ENCODE measurements at regions not wholly inside any gene's neighbourhood (a gene's known extent, or its start where the extent isn't known, plus 50 kb on each side); places are given as distances from the start of the nearest gene placed in this dataset.

- WGBS (ENCODE audit: insufficient coverage, insufficient replicate concordance, low lambda C conversion rate, missing lambda C conversion rate) = 30% methylated on average over 5 of the region's 6 CpGs
These were observed 81.4 kb downstream of the MTNR1A start for GRCh38 chr4:186473933-186474332.

More at GRCh38 chr4:186473933-186474332, 81.4 kb downstream of the MTNR1A start:
- Histone ChIP-seq H3K4me1 (ENCODE audit: control insufficient read depth, insufficient read depth, low read length) (no peaks in the 10 kb centered on the region), H3K27me3 (replicated peaks in 1 of 2; ENCODE audit: control insufficient read depth in 2 of 2, insufficient read depth in 2 of 2, low read length in 1 of 2) (no peaks in the 10 kb centered on the region), H3K79me2 (ENCODE audit: control insufficient read depth, insufficient read depth, low read length) (no peaks in the 10 kb centered on the region), H2AFZ (ENCODE audit: control insufficient read depth, low read depth, low read length) (no peak overlapping the region), H3K4me2 (ENCODE audit: control insufficient read depth, insufficient read depth) (no peak overlapping the region), H3K9ac (ENCODE audit: control insufficient read depth, insufficient read depth, low read length) (no peak overlapping the region), H3K27ac (ENCODE audit: control insufficient read depth, insufficient read depth) (no peak overlapping the region), H3K36me3 (ENCODE audit: control insufficient read depth in 2 of 2, insufficient read depth in 2 of 2, low read length in 1 of 2) (no peaks in the 10 kb centered on the region), H4K20me1 (ENCODE audit: control insufficient read depth, insufficient read depth) (no peaks in the 10 kb centered on the region), H3K9me3 (replicated peaks; ENCODE audit: control insufficient read depth, insufficient read depth, low read length) (no peaks in the 10 kb centered on the region), H3K4me3 (no peak overlapping the region)
- POLR2A ChIA-PET = no interaction called here
- no peak for FAIRE-seq
- RAD21 ChIA-PET (ENCODE audit: unreplicated experiment) = no interaction called here
- TF ChIP-seq GATAD2B (conservative IDR thresholded peaks at IDR 0.05; ENCODE audit: low read depth) = no peak
- TF ChIP-seq IKZF2 (IDR thresholded peaks at IDR 0.05) = no peak
- TF ChIP-seq KLF5 (IDR thresholded peaks at IDR 0.05; ENCODE audit: partially characterized antibody) = no peak
- no peak for TF ChIP-seq BMI1 (IDR thresholded peaks at IDR 0.05; ENCODE audit: borderline replicate concordance)
- TF ChIP-seq PBX3 (IDR thresholded peaks at IDR 0.05; ENCODE audit: insufficient replicate concordance, low read depth, low read length) = no peak
- no peak for TF ChIP-seq E2F4 (IDR thresholded peaks at IDR 0.05; ENCODE audit: low read depth, low read length)
- no peak for TF ChIP-seq USF1 (IDR thresholded peaks at IDR 0.05; ENCODE audit: borderline replicate concordance, extremely low read length, insufficient read depth, low read depth, low read length)
- TF ChIP-seq BCL3 (IDR thresholded peaks at IDR 0.05; ENCODE audit: borderline replicate concordance, insufficient read depth, low read depth, low read length, poor library complexity, severe bottlenecking) = no peak
- no peak for TF ChIP-seq ZZZ3 (IDR thresholded peaks at IDR 0.05; ENCODE audit: control insufficient read depth, insufficient read length, low read depth)
- no peak for TF ChIP-seq SPI1 (IDR thresholded peaks at IDR 0.05; ENCODE audit: borderline replicate concordance, insufficient read depth, low read depth, low read length)
- TF ChIP-seq CHD4 (IDR thresholded peaks at IDR 0.05) = no peak
- no peak for TF ChIP-seq PAX5 (IDR thresholded peaks at IDR 0.05; ENCODE audit: borderline replicate concordance, low read depth, low read length)
- TF ChIP-seq IKZF1 (conservative IDR thresholded peaks at IDR 0.05) = no peak
- no peak for TF ChIP-seq NRF1 (conservative IDR thresholded peaks at IDR 0.05; ENCODE audit: low read depth, low read length)
- no peak for TF ChIP-seq USF2 (IDR thresholded peaks at IDR 0.05; ENCODE audit: borderline replicate concordance, low read depth, low read length)
- no peak for TF ChIP-seq SREBF1 (IDR thresholded peaks at IDR 0.05; ENCODE audit: low read length)
- BruUV-seq (replicated peaks) = no TSS peak
- CTCF ChIA-PET = interaction anchor here (1.0 kb wide), 2 partner anchors 8 to 113 kb away, joined by 5 read pairs; no protein-coding TSS in a partner anchor
- no peak for ATAC-seq
- SMC1A ChIA-PET (ENCODE audit: uncharacterized antibody, unreplicated experiment) = interaction anchor here (1.1 kb wide), 1 partner anchor 150 kb away, joined by 3 read pairs; no protein-coding TSS in a partner anchor
- in situ Hi-C loops (cut with MboI) = no loop called here
- intact Hi-C loops (cut with micrococcal nuclease; ENCODE audit: unreplicated experiment) = loop anchor here (10.0 kb wide), 1 partner anchor 111 kb away; no protein-coding TSS in a partner anchor
- DNase-seq (ENCODE audit: low read depth, low spot score) = no peak

Measured in GM12878 (cell line).